Stimulated activated CD4-positive, alpha-beta T cell treated with anti-CD3 and anti-CD28 coated beads, Interleukin-12 subunit alpha, Interleukin-12 subunit beta, amount 100 ng/mL, for 48 hours (primary cell): ENCODE measurements at regions not wholly inside any gene's neighbourhood (a gene's known extent, or its start where the extent isn't known, plus 50 kb on each side); places are given as distances from the start of the nearest gene placed in this dataset.

Source experiments
- DNase-seq, 3 donors: peaks; one replicate each; pipeline ENCODE4 v3.0.0-alpha.2; 2020; ENCODE audit warnings: low read depth in 2 of 3, low spot score in 1 of 3

DNA sequence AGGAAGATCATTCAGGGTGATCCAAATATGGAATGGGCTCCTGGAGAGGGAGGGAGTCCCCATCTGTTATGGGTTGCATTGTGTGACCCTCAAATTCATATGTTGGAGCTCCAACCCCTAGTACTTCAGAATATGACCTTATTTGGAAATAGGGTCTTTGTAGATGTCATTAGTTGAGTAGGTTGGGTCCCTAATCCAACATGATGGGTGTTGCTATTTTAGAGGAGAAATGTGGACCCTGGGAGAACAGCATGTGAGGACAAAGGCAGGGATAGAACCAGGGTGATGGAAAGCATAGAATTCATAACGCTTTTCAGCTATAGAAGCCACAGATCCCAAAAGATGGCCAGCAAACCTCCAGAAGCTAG, 91.5 kb upstream of the SMNDC1 start:
- no peak for DNase-seq

DNA sequence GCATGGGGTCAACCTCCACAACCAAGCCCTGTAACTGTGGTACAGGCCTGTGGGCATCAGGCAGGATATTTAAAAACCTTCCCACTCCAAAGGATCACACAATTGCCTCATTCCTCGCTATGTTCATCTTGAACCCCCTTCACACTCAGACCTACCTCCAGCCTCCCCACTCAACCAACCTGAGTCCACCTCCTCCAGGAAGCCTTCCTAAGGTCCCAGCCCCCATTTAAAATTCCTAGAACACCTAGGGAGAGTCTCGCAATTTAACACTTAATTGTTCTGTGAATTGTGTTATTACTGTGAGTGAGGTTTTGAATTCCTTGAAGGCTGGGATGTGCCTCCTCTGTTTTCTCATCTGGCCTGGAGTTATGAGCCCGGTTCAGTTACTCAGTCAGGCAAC, 93.1 kb upstream of the SMNDC1 start:
- DNase-seq = no peak

GRCh38 chr10:110398419-110399105, 93.8 kb upstream of the SMNDC1 start:
- no peak for DNase-seq

DNA sequence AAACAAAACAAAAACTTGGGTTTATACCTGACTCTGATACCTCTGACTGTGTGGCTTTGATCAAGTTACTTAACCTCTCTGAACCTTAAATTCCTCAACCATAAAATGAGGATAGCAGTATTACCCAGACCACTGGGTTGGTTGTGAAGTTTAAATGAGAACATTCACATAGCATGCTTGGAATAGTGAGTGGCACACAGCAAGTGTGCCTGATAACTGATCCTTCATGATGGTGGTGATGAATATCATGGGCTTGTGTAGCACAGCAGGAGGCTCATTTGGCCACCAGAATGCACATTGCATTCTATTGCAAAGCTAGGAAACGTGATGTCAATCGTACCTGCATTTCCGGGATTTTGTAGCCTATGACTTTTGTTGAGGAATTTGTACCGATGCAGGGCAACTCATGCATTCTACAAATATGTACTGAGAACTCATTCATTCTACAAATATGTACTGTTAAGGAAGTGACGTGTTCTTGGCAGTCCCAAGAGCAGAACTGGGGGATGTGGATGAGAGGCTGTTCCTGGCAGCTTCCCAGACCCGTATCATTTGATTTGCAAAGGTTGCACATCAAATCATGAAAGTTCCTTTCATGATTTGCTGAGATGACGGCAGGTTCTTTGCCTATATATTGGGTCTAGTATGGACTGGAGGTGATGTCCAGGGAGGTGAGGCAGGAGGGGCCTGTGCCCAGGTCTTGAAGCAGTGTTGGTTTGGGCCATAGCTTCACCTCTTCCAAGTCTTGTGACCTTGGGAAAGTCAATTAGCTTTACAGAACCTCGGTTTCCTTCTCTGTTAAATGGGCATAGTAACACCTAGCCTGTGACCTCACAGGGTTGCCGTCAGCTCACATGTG, 94.6 kb upstream of the SMNDC1 start:
- DNase-seq = no peak

DNA sequence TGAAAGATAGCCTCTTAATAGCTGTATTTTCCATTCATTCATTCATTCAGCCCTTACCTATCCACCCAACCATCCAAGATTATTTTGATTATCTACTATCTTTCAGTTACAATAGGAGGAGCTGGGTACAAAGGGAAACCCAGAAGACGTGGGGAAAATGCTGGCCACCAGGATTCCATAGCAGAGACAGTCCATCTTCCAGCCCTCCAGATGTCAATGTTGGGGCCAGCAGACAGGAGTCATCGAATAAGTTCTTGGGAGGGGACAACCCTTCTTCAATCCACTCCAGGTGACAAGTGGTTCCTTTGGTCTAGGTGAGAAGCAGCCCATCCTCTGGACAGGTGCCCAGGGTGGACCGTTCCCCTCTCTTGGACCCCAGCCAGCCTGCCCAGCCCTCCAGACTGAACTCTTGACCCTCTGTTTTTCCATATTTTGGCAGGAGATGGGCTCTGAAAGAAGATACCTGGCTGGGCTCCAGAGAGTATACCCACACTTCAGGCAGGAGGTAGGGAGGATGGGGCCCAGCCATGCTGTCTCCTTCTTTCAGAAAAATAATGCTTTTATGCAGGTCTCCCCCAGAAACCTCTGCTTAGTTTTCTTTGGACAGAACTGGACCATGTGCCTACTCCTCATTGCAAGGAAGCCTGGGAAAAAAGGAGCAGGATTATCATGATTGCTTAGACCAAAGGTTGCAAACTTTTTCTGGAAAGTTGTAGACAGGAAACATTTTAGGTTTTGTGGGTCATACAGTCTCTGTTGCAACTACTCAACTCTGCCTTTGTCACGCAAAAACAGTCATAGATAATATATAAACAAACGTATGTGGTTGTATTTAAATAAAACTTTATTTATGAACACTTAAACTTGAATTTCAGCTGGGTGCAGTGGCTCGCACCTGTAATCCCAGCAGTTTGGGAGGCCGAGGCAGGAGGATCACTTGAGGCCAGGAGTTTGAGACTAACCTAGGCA, 95.5 kb upstream of the SMNDC1 start:
- no peak for DNase-seq

DNA sequence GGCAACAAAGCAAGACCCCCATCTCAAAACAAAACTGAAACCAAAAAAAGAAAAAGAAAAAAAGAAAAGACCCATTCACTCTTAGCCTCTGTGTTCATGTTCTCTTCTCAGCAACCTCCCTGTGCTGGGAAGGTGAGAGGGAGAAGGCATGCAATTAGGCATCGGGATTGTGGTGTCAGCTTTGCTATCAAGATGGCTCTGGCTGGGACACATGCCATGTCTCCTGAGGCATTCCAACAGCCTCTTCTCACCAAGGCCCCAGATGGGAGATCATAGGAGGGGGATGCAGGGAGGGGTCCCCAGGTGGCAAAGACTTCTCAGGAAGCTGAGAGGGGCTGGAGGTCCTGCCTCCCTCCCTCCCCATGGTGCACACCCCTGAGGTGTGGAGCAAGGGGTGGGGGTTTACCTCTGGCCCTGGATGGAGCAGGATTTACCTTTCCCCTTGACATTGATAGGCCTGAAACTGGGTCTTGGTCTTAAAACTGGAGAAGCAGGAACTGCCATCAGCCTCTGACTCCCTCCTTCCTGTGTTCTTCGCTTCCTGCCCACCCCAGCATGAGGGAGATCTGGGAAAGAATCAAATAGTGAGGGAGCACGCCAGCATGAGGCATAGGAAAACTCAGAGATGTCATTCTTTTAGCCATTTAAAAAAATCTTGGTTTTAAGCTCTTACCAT, 96.2 kb upstream of the DUSP5 start:
- DNase-seq = no peak

DNA sequence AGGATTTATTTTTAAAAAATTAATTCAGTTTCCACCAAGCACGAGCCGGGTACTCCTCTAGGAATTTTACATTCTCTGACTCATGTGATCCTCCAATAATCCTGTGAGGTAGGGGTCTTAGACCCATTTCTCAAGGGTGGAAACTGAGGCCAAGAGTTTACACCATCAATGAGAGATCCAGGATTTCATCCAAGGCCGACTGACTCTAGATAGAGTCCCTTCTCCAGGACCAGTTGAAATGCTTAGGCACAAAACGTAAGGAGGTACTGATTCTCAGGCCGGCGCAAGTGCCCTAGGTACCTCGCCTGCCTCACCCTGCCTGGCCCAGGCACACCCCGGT, 95.7 kb upstream of the DUSP5 start:
- DNase-seq = no peak

- DNase-seq = no peak
These were observed 94.1 kb upstream of the DUSP5 start for GRCh38 chr10:110403593-110403992.

- no peak for DNase-seq
These were observed 93.3 kb upstream of the DUSP5 start for GRCh38 chr10:110404413-110404812.

GRCh38 chr10:110404825-110405224, 92.9 kb upstream of the DUSP5 start:
- no peak for DNase-seq

DNA sequence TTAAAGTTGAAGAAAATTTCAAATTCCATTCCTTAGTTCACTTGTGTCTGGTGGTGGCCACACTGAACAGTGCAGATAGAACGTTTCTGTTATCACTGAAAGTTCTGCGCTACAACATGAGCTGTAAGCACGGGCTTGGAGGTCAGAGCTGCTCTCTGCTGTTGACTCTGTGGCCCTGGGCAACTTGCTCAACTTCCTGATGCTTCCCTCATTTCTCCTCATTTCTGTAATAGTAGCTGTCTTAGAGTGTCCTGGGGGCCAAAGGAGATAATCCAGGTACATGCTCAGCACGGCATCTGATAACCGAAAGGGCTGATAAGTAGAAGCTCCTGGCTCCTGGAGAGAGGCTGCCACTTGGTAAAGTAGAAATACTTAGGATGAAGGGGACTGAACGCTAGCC, 92.3 kb upstream of the DUSP5 start:
- DNase-seq = no peak

GRCh38 chr10:110407301-110408170, 90.2 kb upstream of the DUSP5 start:
- DNase-seq = no peak

- DNase-seq = no peak
These were observed 89.4 kb upstream of the DUSP5 start for GRCh38 chr10:110408203-110408871.

DNA sequence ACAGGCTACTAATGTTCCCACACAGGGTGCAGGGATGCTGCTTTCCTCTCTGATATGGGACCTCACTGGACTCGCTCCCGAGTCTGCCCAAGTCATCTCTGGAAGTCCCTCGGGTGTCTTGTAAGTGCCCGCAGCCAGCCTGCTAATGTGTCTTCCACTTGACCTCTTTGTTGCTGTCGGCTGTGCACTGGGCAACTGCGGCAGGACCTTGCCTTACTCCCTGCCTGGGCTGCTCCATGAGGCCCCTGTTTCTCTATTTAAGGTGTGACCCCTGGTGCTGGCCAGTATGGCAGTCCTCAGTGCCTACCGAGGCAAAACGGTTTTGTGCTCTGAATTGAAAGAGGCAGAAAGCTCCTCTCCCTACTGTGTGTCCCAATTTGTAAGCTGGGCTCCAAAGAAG, 88.8 kb upstream of the DUSP5 start:
- DNase-seq = no peak

DNA sequence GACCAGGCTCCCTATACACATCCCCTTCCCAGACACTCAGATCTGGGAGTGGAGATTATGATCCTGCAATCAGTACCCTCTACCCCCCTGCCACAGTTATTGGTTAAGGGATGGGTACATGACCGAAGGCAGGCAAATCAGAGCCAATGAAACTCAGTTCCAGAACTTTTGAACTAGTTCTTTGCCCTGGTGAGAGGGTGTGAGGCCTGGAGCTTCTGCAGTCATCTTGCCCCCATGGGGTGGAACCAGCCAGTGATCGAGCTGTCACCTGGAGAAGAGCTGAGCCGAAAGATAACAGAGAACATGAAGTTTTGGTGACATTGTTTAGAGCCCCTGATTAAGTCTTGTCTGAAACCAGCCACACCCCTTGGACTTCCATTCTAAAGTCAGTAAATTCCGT, 88.2 kb upstream of the DUSP5 start:
- DNase-seq = no peak

GRCh38 chr10:110409926-110410325, 87.8 kb upstream of the DUSP5 start:
- DNase-seq = no peak

GRCh38 chr10:110410329-110411046, 87.2 kb upstream of the DUSP5 start:
- no peak for DNase-seq

GRCh38 chr10:110411047-110411410, 86.7 kb upstream of the DUSP5 start:
- DNase-seq = no peak
